AG04450 (cell line): ENCODE measurements at regions not wholly inside any gene's neighbourhood (a gene's known extent, or its start where the extent isn't known, plus 50 kb on each side); places are given as distances from the start of the nearest gene placed in this dataset.

Source experiments
- CTCF ChIA-PET: fragments of 300-600, 350-600 bp; formaldehyde crosslinking; extraction: SDS; loops from one replicate; lab custom pipeline; 2022; ENCODE audit warnings: antibody characterized with exemption, inconsistent platforms; lab: Charles Lee
- POLR2A ChIA-PET: fragments of 350-600 bp; formaldehyde crosslinking; extraction: SDS; loops from one replicate; lab custom pipeline; 2021; ENCODE audit warnings: antibody characterized with exemption, inconsistent platforms; lab: Yijun Ruan, JAX
- DNase-seq: peaks from one replicate; pipeline ENCODE4 v3.0.0-alpha.2; 2011; ENCODE audit warnings: low read depth, low spot score
- H3K27ac ChIP-seq: one replicate; pipeline ENCODE4 v1.5.1; 2012; ENCODE audit warnings: low read depth, low read length, control low read depth
- H3K27me3 ChIP-seq: one replicate; pipeline ENCODE4 v1.6.0; 2012; ENCODE audit warnings: low read length; ENCODE audit not compliant: control insufficient read depth, insufficient read depth
- H3K4me3 ChIP-seq: 2 replicates; pipeline ENCODE4 v1.5.1; 2011; ENCODE audit warnings: mild to moderate bottlenecking, low read depth, low read length, control low read depth
- H3K9me3 ChIP-seq: 2 replicates; pipeline ENCODE4 v1.5.1; 2012; ENCODE audit warnings: low read length; ENCODE audit not compliant: control insufficient read depth, insufficient read depth
- CTCF ChIP-seq: IDR thresholded peaks from 2 replicates; pipeline ENCODE4 v1.5.1; 2011; ENCODE audit warnings: low read depth, low read length, control low read depth, inconsistent platforms

GRCh38 chr6:11925805-11926204 lies 86.3 kb upstream of the HIVEP1 start:
- CTCF ChIA-PET: no interaction called here
- H3K4me3 ChIP-seq: no peak overlapping the region
- H3K27me3 ChIP-seq: no peaks in the 10 kb centered on the region
- DNase-seq: no peak
- no peak for TF ChIP-seq CTCF
- H3K9me3 ChIP-seq: no peaks in the 10 kb centered on the region
- no peak overlapping the region for H3K27ac ChIP-seq
- POLR2A ChIA-PET: no interaction called here

- ChIA-PET CTCF (no interaction called here), POLR2A (no interaction called here)
- DNase-seq: no peak
- Histone ChIP-seq H3K9me3 (no peaks in the 10 kb centered on the region), H3K27ac (no peak overlapping the region), H3K27me3 (no peaks in the 10 kb centered on the region), H3K4me3 (no peak overlapping the region)
- TF ChIP-seq CTCF: no peak
These were observed 88.5 kb upstream of the HIVEP1 start for GRCh38 chr6:11923621-11924020.

- POLR2A ChIA-PET: no interaction called here
- no peak overlapping the region for H3K4me3 ChIP-seq
- CTCF ChIA-PET: no interaction called here
- no peak for DNase-seq
- no peaks in the 10 kb centered on the region for H3K9me3 ChIP-seq
- no peaks in the 10 kb centered on the region for H3K27me3 ChIP-seq
- TF ChIP-seq CTCF: no peak
- no peak overlapping the region for H3K27ac ChIP-seq
These were observed 89.2 kb upstream of the HIVEP1 start for GRCh38 chr6:11922901-11923300.

- Histone ChIP-seq H3K4me3 (no peak overlapping the region), H3K27ac (no peak overlapping the region), H3K27me3 (no peaks in the 10 kb centered on the region), H3K9me3 (no peaks in the 10 kb centered on the region)
- ChIA-PET CTCF (interaction anchor here (0.8 to 1.8 kb wide), 2 partner anchors 9 to 368 kb away, joined by 3 to 4 read pairs; partner anchors contain the start of gene EDN1), POLR2A (interaction anchor here (0.6 kb wide), 1 partner anchor 18 kb away, joined by 3 read pairs; no protein-coding TSS in a partner anchor)
- no peak for TF ChIP-seq CTCF
- no peak for DNase-seq
These were observed 90.4 kb upstream of the HIVEP1 start for GRCh38 chr6:11921751-11922150.

GRCh38 chr6:11921017-11921438 lies 91.1 kb upstream of the HIVEP1 start:
- TF ChIP-seq CTCF: no peak
- Histone ChIP-seq H3K27ac (peak overlapping the region; percentile 59), H3K4me3 (no peak overlapping the region), H3K9me3 (no peaks in the 10 kb centered on the region), H3K27me3 (no peaks in the 10 kb centered on the region)
- peak; percentile 66 for DNase-seq
- ChIA-PET POLR2A (no interaction called here), CTCF (interaction anchor here (1.8 kb wide), 1 partner anchor 369 kb away, joined by 4 read pairs; the partner anchor contains the start of gene EDN1)
